Transverse colon (tissue), 4 donors: ENCODE measurements at regions not wholly inside any gene's neighbourhood (a gene's known extent, or its start where the extent isn't known, plus 50 kb on each side); places are given as distances from the start of the nearest gene placed in this dataset.

Source experiments
- DNase-seq: peaks from one replicate; pipeline ENCODE4 v3.0.0-alpha.2; 2019
- H3K27ac ChIP-seq, 4 donors: fragments of 200-600 bp; sonication (generic); 2 replicates each; pipeline ENCODE4 v1.5.1; 2016 to 2018; ENCODE audit warnings: inconsistent platforms in 4 of 4
- H3K27me3 ChIP-seq: fragments of 200-600 bp; sonication (generic); 2 replicates; pipeline ENCODE4 v1.5.1; 2017; ENCODE audit warnings: inconsistent platforms
- H3K36me3 ChIP-seq, 4 donors: fragments of 200-600 bp; sonication (generic); 2 replicates each; pipeline ENCODE4 v1.5.1; 2017 to 2019; ENCODE audit warnings: inconsistent platforms in 4 of 4
- H3K4me1 ChIP-seq, 4 donors: fragments of 200-600 bp; sonication (generic); 2 replicates each; pipeline ENCODE4 v1.5.1; 2017 to 2020; ENCODE audit warnings: inconsistent platforms in 4 of 4
- H3K4me3 ChIP-seq, 4 donors: fragments of 200-600 bp; sonication (generic); 1 replicate in 1 of 4; 2 replicates in 3 of 4; pipeline versions ENCODE4 v1.5.1 to v1.6.1; 2017 to 2019; ENCODE audit warnings: inconsistent platforms in 4 of 4
- H3K9me3 ChIP-seq, 2 donors: fragments of 200-600 bp; sonication (generic); 2 replicates each; pipeline ENCODE4 v1.5.1; 2017 to 2019; ENCODE audit warnings: inconsistent platforms in 2 of 2
- CTCF ChIP-seq, 5 experiments: fragments of 200-600 bp in 3 of 5; fragments of 450-650 bp in 2 of 5; sonication (generic) in 3 of 5; IDR thresholded peaks; 1 replicate in 2 of 5; 2 replicates in 3 of 5; pipeline ENCODE4 v1.5.1; 2016 to 2017; ENCODE audit warnings: antibody characterized with exemption in 5 of 5, inconsistent platforms in 3 of 5, mild to moderate bottlenecking in 2 of 5, moderate library complexity in 1 of 5
- EP300 ChIP-seq: sonication (generic); formaldehyde crosslinking; IDR thresholded peaks from one replicate; pipeline ENCODE4 v1.6.1; 2017; ENCODE audit warnings: antibody characterized with exemption, low read depth
- POLR2A ChIP-seq: fragments of 450-650 bp; IDR thresholded peaks from one replicate; pipeline ENCODE4 v1.6.1; 2016; ENCODE audit warnings: antibody characterized with exemption, mild to moderate bottlenecking, moderate library complexity
- POLR2AphosphoS5 ChIP-seq, 3 donors: sonication (generic); formaldehyde crosslinking; IDR thresholded peaks; one replicate each; pipeline ENCODE4 v1.6.1; 2016; ENCODE audit warnings: antibody characterized with exemption in 3 of 3
- WGBS, 2 donors: methylation state at CpG; one replicate each; pipeline ENCODE4 v1.1.5; 2018; ENCODE audit warnings: low coverage in 1 of 2; 5-methylcytosine and 5-hydroxymethylcytosine counted together
- in situ Hi-C, 4 donors: fragments of 200-750 bp; cut with MboI; loops; one replicate each; pipeline versions ENCODE4 v1.15.0 to v1.15.1; 2017; ENCODE audit warnings: low sequenced_read_pairs in 3 of 4, low pct_ligation_motif_present in 1 of 4, low pct_unique_long_range_greater_than_20kb in 1 of 4
- intact Hi-C: fragments of 100-400 bp; cut with DNase I; formaldehyde crosslinking; loops from one replicate; pipeline ENCODE4 v1.15.1; 2023; ENCODE audit warnings: low total_unique reads

GRCh38 chr7:118657391-118658005 lies 433.0 kb downstream of the ANKRD7 start:
- Histone ChIP-seq H3K4me3 (no peak overlapping the region), H3K27me3 (no peaks in the 10 kb centered on the region), H3K27ac (no peak overlapping the region), H3K36me3 (no peaks in the 10 kb centered on the region), H3K4me1 (no peaks in the 10 kb centered on the region), H3K9me3 (no peaks in the 10 kb centered on the region)
- intact Hi-C loops, result no loop called here
- DNase-seq, result no peak
- 56 to 69% methylated on average over 4 to 5 of the region's 5 CpGs for WGBS, 2 donors
- no peak for TF ChIP-seq CTCF (IDR thresholded peaks at IDR 0.05)
- no peak for TF ChIP-seq EP300
- no peak for TF ChIP-seq POLR2AphosphoS5 (IDR thresholded peaks at IDR 0.05)
- no peak for TF ChIP-seq POLR2A
- in situ Hi-C loops, result no loop called here

GRCh38 chr7:118662266-118662665 lies 437.8 kb downstream of the ANKRD7 start:
- Histone ChIP-seq H3K36me3 (no peaks in the 10 kb centered on the region), H3K4me3 (no peak overlapping the region), H3K4me1 (no peaks in the 10 kb centered on the region), H3K27ac (no peak overlapping the region), H3K27me3 (no peaks in the 10 kb centered on the region), H3K9me3 (no peaks in the 10 kb centered on the region)
- in situ Hi-C loops, result no loop called here
- 71 to 80% methylated on average over 2 of the region's 2 CpGs for WGBS, 2 donors
- TF ChIP-seq EP300, result no peak
- no peak for TF ChIP-seq CTCF (IDR thresholded peaks at IDR 0.05)
- intact Hi-C loops, result no loop called here
- DNase-seq, result no peak

DNA sequence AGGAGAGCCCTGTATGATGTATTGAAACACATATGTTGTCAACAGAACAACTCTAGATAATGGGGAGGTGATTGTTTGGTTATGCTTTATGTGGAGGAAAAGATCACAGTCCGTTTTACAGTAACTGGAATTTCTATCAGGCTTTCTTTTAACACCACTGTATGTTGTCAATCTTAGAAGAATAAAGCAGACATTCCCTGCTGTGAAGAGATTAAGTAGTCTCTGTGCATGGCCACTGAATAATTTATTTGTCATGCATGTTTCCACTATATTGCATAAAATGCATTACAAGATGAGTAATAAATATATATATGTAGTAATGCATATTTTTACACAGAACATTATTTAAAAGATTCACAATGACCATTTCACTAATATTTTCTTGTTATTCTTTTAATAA lies 440.0 kb downstream of the ANKRD7 start:
- no peaks in the 10 kb centered on the region for H3K4me1 ChIP-seq
- TF ChIP-seq CTCF (IDR thresholded peaks at IDR 0.05) (no peak), EP300 (no peak), POLR2A (no peak), POLR2AphosphoS5 (IDR thresholded peaks at IDR 0.05) (no peak)
- no peak for DNase-seq
- no peak overlapping the region for H3K27ac ChIP-seq
- H3K9me3 ChIP-seq, result no peaks in the 10 kb centered on the region
- in situ Hi-C loops (no loop called here), intact Hi-C loops (no loop called here)
- no peaks in the 10 kb centered on the region for H3K27me3 ChIP-seq
- WGBS, 2 donors, result 50 to 62% methylated on average over 1 of the region's 1 CpG
- no peaks in the 10 kb centered on the region for H3K36me3 ChIP-seq
- no peak overlapping the region for H3K4me3 ChIP-seq

- intact Hi-C loops, result no loop called here
- H3K9me3 ChIP-seq, result no peaks in the 10 kb centered on the region
- no peak overlapping the region for H3K4me3 ChIP-seq
- no peak for DNase-seq
- H3K36me3 ChIP-seq, result no peaks in the 10 kb centered on the region
- H3K27ac ChIP-seq, result no peak overlapping the region
- no peaks in the 10 kb centered on the region for H3K27me3 ChIP-seq
- TF ChIP-seq POLR2A (no peak), POLR2AphosphoS5 (IDR thresholded peaks at IDR 0.05) (no peak), EP300 (no peak), CTCF (IDR thresholded peaks at IDR 0.05) (no peak)
- in situ Hi-C loops, result no loop called here
- WGBS, 2 donors, result 63 to 76% methylated on average over 4 of the region's 4 CpGs
- H3K4me1 ChIP-seq, result no peaks in the 10 kb centered on the region
Measured at GRCh38 chr7:118671149-118671548, 446.6 kb downstream of the ANKRD7 start.
